AG09309 (cell line): ENCODE measurements at regions not wholly inside any gene's neighbourhood (a gene's known extent, or its start where the extent isn't known, plus 50 kb on each side); places are given as distances from the start of the nearest gene placed in this dataset.

Source experiments
- DNase-seq: peaks from one replicate; pipeline ENCODE4 v3.0.0-alpha.2; 2010; ENCODE audit warnings: low read depth
- H3K4me3 ChIP-seq: 2 replicates; pipeline ENCODE4 v1.5.1; 2011; ENCODE audit warnings: mild to moderate bottlenecking, low read depth, low read length, moderate library complexity; ENCODE audit not compliant: control insufficient read depth
- TF ChIP-seq, protein P1 (sequence below): IDR thresholded peaks from 2 replicates; pipeline ENCODE4 v1.5.1; 2011; ENCODE audit warnings: mild to moderate bottlenecking, low read depth, low read length, inconsistent platforms; ENCODE audit not compliant: insufficient read depth, control insufficient read depth; ENCODE audit errors: missing control alignments

DNA sequence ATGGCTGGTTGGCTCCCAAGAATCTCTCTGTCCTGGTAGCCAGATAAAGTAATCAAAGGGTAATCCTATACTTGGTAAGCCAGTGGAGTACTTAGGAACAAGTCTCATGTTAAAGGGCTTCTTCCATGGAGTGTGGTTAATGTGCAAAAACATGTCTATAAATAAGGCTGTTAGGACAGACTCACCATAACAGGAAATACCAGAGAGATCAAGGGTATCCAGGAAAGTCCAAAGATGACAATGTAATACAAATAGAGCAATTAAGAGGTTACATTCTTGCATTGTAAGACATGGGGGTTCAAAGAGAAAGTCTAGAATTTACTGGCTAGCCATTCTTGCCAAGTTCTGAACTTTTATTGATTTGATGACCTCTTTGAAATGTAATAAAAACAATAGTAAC is 61.9 kb upstream of the ZCCHC13 start:
- no peak overlapping the region for H3K4me3 ChIP-seq
- DNase-seq = no peak
- TF ChIP-seq, protein P1, sequence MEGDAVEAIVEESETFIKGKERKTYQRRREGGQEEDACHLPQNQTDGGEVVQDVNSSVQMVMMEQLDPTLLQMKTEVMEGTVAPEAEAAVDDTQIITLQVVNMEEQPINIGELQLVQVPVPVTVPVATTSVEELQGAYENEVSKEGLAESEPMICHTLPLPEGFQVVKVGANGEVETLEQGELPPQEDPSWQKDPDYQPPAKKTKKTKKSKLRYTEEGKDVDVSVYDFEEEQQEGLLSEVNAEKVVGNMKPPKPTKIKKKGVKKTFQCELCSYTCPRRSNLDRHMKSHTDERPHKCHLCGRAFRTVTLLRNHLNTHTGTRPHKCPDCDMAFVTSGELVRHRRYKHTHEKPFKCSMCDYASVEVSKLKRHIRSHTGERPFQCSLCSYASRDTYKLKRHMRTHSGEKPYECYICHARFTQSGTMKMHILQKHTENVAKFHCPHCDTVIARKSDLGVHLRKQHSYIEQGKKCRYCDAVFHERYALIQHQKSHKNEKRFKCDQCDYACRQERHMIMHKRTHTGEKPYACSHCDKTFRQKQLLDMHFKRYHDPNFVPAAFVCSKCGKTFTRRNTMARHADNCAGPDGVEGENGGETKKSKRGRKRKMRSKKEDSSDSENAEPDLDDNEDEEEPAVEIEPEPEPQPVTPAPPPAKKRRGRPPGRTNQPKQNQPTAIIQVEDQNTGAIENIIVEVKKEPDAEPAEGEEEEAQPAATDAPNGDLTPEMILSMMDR = no peak

DNA sequence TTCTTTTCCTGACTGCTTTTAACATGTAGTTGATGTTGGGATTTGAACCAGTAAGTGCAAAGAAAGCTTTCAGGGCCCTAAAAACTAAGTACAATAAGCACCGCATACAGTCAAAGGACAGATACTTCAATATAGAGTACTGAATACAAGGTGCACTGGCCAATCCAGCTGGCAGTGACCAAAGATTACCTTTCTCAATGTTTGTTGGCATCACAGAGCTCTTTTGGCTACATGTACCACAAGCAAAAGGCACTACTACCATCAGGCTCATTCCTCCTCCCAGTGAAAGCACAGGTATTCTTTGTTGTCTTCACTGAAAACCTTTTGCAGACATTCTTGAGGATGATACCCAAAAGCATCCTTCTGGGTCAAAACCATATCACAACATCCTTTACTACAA is 65.2 kb upstream of the ZCCHC13 start:
- H3K4me3 ChIP-seq = no peak overlapping the region
- DNase-seq = no peak
- TF ChIP-seq, protein P1 = no peak

DNA sequence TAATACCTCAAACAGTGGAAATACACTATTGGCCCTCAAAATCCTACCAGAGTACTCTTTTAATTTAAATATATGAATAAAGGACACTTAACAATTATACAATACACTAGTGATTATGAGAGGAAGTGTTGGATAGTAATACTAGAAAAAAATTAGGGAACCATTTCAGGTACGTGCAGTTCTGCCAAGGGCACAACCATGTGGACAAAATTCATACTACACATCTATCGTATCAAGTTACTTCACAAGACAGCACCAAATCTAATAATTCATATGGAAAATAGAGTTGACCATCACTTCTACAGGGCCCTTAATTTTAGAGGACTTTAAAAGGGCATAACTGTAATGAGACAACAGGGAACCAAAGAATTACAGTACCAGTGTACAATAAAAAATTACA is 69.2 kb upstream of the ZCCHC13 start:
- H3K4me3 ChIP-seq = no peak overlapping the region
- TF ChIP-seq, protein P1 = no peak
- no peak for DNase-seq

DNA sequence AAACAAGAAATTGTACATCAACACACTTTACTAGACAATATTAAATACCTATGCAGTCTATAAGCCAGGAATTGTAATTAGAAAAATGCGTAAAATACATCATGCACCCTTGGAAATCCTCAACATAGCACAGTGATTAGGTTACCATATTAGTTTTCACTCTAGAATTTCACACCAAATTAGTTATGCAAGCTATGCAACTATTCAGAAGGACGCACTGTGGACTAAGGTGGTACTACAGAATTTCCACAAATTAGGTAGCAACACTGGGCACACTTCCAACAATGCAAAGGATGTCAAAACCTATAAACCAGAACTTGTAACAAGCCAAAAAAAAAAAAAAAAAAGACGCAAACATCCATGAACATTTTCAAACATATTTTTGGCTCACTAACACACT is 71.1 kb upstream of the ZCCHC13 start:
- H3K4me3 ChIP-seq = no peak overlapping the region
- TF ChIP-seq, protein P1 = peak; percentile 19
- DNase-seq = no peak

DNA sequence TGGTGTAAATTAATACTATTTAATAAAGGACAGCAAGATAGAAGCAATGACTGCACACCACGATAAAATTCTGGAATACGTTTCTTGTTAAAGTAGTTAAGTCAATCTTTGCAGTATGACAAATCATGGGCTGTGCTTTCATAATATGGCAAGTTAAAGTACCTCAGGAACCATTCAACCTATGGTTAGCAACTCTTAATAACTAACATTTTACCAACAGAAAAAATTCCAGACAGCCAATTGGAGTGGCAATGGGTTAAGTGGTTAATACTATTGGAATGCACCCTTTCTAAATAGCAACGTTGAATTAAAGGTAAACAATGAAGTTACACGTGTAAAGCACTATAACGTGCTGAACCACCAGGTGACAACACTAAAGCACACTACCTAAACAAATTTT is 72.4 kb upstream of the ZCCHC13 start:
- no peak for DNase-seq
- H3K4me3 ChIP-seq = no peak overlapping the region
- TF ChIP-seq, protein P1 = no peak

DNA sequence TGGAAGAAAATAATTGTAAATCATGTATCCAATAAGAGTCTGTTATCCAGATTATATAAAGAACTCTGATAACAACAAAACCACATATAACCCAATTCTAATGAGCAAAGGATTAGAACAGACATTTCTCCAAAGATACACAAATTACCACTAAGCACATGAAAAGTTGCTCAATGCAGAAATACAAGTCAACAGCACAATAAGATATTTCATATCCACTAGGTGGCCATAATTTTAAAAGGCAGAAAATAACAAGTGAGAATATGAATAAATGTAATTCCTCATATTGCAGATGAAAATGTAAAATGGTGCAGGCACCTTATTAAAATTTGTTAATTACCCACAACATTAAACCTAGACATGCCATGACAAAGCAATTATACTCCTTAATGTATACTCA is 73.9 kb upstream of the ZCCHC13 start:
- H3K4me3 ChIP-seq = no peak overlapping the region
- TF ChIP-seq, protein P1 = peak; percentile 9
- DNase-seq = no peak

DNA sequence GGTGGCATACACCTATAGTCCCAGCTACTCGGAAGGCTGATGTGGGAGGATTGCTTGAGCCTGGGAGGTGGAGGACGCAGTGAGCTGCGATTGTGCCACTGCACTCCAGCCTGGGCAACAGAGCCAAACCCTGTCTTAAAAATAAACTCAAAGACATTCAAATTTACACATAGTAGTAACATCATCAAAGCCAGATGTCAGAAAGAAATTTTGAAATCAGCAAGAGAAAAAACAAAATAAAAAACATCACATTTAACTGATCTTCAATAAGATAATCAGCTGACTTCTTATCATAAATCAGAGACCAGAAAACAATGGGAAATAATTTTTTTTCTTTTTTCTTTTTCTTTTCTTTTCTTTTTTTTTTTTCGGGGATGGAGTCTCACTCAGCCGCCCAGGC is 78.9 kb upstream of the ZCCHC13 start:
- no peak overlapping the region for H3K4me3 ChIP-seq
- DNase-seq = no peak
- TF ChIP-seq, protein P1 = no peak
